Upper lobe of left lung (tissue), 6 donors: ENCODE measurements at regions not wholly inside any gene's neighbourhood (a gene's known extent, or its start where the extent isn't known, plus 50 kb on each side); places are given as distances from the start of the nearest gene placed in this dataset.

Experiments used
- ATAC-seq, 2 donors: fragments of 200-7000 bp; cut with Tn5 transposase; one replicate each; pipeline ENCODE4 v1.9.1; 2022; ENCODE audit warnings: mild to moderate bottlenecking in 2 of 2, moderate library complexity in 2 of 2; ENCODE audit not compliant: low FRiP score in 2 of 2
- DNase-seq, 2 donors: peaks; one replicate each; pipeline ENCODE4 v3.0.0-alpha.2; 2019 to 2020
- H3K27ac ChIP-seq, 4 donors: fragments of 200-600 bp; sonication (generic); one replicate each; pipeline ENCODE4 v1.5.1; 2016 to 2019
- H3K27me3 ChIP-seq, 4 donors: fragments of 200-600 bp; sonication (generic); one replicate each; pipeline ENCODE4 v1.5.1; 2017 to 2019
- H3K36me3 ChIP-seq, 4 donors: fragments of 200-600 bp; sonication (generic); one replicate each; pipeline ENCODE4 v1.5.1; 2016 to 2019
- H3K4me1 ChIP-seq, 4 donors: fragments of 200-600 bp; sonication (generic); one replicate each; pipeline ENCODE4 v1.5.1; 2018 to 2019
- H3K4me3 ChIP-seq, 4 donors: fragments of 200-600 bp; sonication (generic); one replicate each; pipeline ENCODE4 v1.5.1; 2017 to 2019; ENCODE audit warnings: mild to moderate bottlenecking in 2 of 4, moderate library complexity in 1 of 4
- H3K9me3 ChIP-seq, 4 donors: fragments of 200-600 bp; sonication (generic); one replicate each; pipeline ENCODE4 v1.5.1; 2018 to 2019
- CTCF ChIP-seq, 6 experiments: fragments of 450-650 bp in 4 of 6; fragments of 200-600 bp in 2 of 6; sonication (generic) in 2 of 6; IDR thresholded peaks; one replicate each; pipeline ENCODE4 v1.5.1; 2016 to 2019; ENCODE audit warnings: antibody characterized with exemption in 6 of 6
- EP300 ChIP-seq, 4 donors: sonication (generic); formaldehyde crosslinking; IDR thresholded peaks; one replicate each; pipeline ENCODE4 v1.5.1; 2017; ENCODE audit warnings: antibody characterized with exemption in 4 of 4, control low read depth in 2 of 4
- POLR2A ChIP-seq, 4 donors: fragments of 450-650 bp; IDR thresholded peaks; one replicate each; pipeline ENCODE4 v1.5.1; 2016 to 2017; ENCODE audit warnings: antibody characterized with exemption in 4 of 4, mild to moderate bottlenecking in 2 of 4
- POLR2AphosphoS5 ChIP-seq, 2 donors: sonication (generic); formaldehyde crosslinking; IDR thresholded peaks; one replicate each; pipeline ENCODE4 v1.5.1; 2017; ENCODE audit warnings: antibody characterized with exemption in 2 of 2
- WGBS, 2 donors: methylation state at CpG; one replicate each; pipeline ENCODE4 v1.1.5; 2017 to 2018; 5-methylcytosine and 5-hydroxymethylcytosine counted together
- donor health status: DM: no; HTN: no; CAD: no; lungs with moderate emphysema.
- donor health status: DM: no; HTN: yes; CAD: no; lungs with severe emphysema.

GRCh38 chr3:173238091-173238490 is 97.1 kb upstream of the SPATA16 start:
- Histone ChIP-seq H3K36me3 (no peaks in the 10 kb centered on the region), H3K9me3 (no peaks in the 10 kb centered on the region), H3K27ac (no peak overlapping the region), H3K4me1 (no peaks in the 10 kb centered on the region), H3K4me3 (no peak overlapping the region), H3K27me3 (no peaks in the 10 kb centered on the region)
- DNase-seq (no peak), ATAC-seq (no peak)
- 56 to 72% methylated on average over 3 of the region's 3 CpGs for WGBS, 2 donors
- TF ChIP-seq CTCF (IDR thresholded peaks at IDR 0.05) (no peak), POLR2AphosphoS5 (IDR thresholded peaks at IDR 0.05) (no peak), EP300 (IDR thresholded peaks at IDR 0.05) (no peak), POLR2A (IDR thresholded peaks at IDR 0.05) (no peak)

GRCh38 chr3:173225351-173225750 is 84.3 kb upstream of the SPATA16 start:
- Histone ChIP-seq H3K27me3 (no peaks in the 10 kb centered on the region), H3K36me3 (no peaks in the 10 kb centered on the region), H3K4me1 (no peaks in the 10 kb centered on the region), H3K27ac (no peak overlapping the region), H3K9me3 (no peaks in the 10 kb centered on the region), H3K4me3 (no peak overlapping the region)
- ATAC-seq (no peak), DNase-seq (no peak)
- WGBS, 2 donors = 52 to 57% methylated on average over 3 of the region's 3 CpGs
- no peak for TF ChIP-seq CTCF (IDR thresholded peaks at IDR 0.05)
- no peak for TF ChIP-seq POLR2AphosphoS5 (IDR thresholded peaks at IDR 0.05)
- TF ChIP-seq POLR2A (IDR thresholded peaks at IDR 0.05) = no peak
- no peak for TF ChIP-seq EP300 (IDR thresholded peaks at IDR 0.05)

GRCh38 chr3:173221010-173221409 is 80.0 kb upstream of the SPATA16 start:
- no peaks in the 10 kb centered on the region for H3K9me3 ChIP-seq
- no peaks in the 10 kb centered on the region for H3K36me3 ChIP-seq
- no peaks in the 10 kb centered on the region for H3K27me3 ChIP-seq
- DNase-seq (no peak), ATAC-seq (no peak)
- H3K27ac ChIP-seq = no peak overlapping the region
- H3K4me1 ChIP-seq = no peaks in the 10 kb centered on the region
- no peak for TF ChIP-seq CTCF (IDR thresholded peaks at IDR 0.05)
- no peak for TF ChIP-seq POLR2A (IDR thresholded peaks at IDR 0.05)
- TF ChIP-seq POLR2AphosphoS5 (IDR thresholded peaks at IDR 0.05) = no peak
- TF ChIP-seq EP300 (IDR thresholded peaks at IDR 0.05) = no peak
- 41 to 67% methylated on average over 1 of the region's 1 CpG for WGBS, 2 donors
- no peak overlapping the region for H3K4me3 ChIP-seq

GRCh38 chr3:173217127-173217526 is 76.1 kb upstream of the SPATA16 start:
- no peaks in the 10 kb centered on the region for H3K27me3 ChIP-seq
- ATAC-seq (no peak), DNase-seq (no peak)
- no peak overlapping the region for H3K27ac ChIP-seq
- peaks cover 0 to 3% (median 0%) of the 10 kb centered on the region in 4 donors for H3K9me3 ChIP-seq
- no peak overlapping the region for H3K4me3 ChIP-seq
- no peaks in the 10 kb centered on the region for H3K4me1 ChIP-seq
- H3K36me3 ChIP-seq = no peaks in the 10 kb centered on the region
- 79 to 86% methylated on average over 3 of the region's 3 CpGs for WGBS, 2 donors
- no peak for TF ChIP-seq POLR2A (IDR thresholded peaks at IDR 0.05)
- TF ChIP-seq POLR2AphosphoS5 (IDR thresholded peaks at IDR 0.05) = no peak
- TF ChIP-seq CTCF (IDR thresholded peaks at IDR 0.05) = no peak
- TF ChIP-seq EP300 (IDR thresholded peaks at IDR 0.05) = no peak

- ATAC-seq (no peak), DNase-seq (no peak)
- Histone ChIP-seq H3K27ac (no peak overlapping the region), H3K4me3 (no peak overlapping the region), H3K4me1 (no peaks in the 10 kb centered on the region), H3K36me3 (no peaks in the 10 kb centered on the region), H3K9me3 (peaks cover 0 to 3% (median 0%) of the 10 kb centered on the region in 4 donors), H3K27me3 (no peaks in the 10 kb centered on the region)
- TF ChIP-seq POLR2AphosphoS5 (IDR thresholded peaks at IDR 0.05) (no peak), CTCF (IDR thresholded peaks at IDR 0.05) (no peak), POLR2A (IDR thresholded peaks at IDR 0.05) (no peak), EP300 (IDR thresholded peaks at IDR 0.05) (no peak)
- WGBS, 2 donors = 82 to 89% methylated on average over 1 of the region's 1 CpG
Observed at GRCh38 chr3:173216063-173216462, 75.0 kb upstream of the SPATA16 start.
